Dendritic cell treated with granulocyte-macrophage colony-stimulating factor and Interleukin-4, amounts not matched to agents 40 ng/mL and 50 ng/mL, for 4 days (primary cell): ENCODE measurements at regions not wholly inside any gene's neighbourhood (a gene's known extent, or its start where the extent isn't known, plus 50 kb on each side); places are given as distances from the start of the nearest gene placed in this dataset.

ENCODE experiments used
- H3K27ac Mint-ChIP-seq: one replicate; pipeline ENCODE4 v1.8.0; 2022; ENCODE audit warnings: mild to moderate bottlenecking, mixed read lengths
- H3K27me3 Mint-ChIP-seq: one replicate; pipeline ENCODE4 v1.8.0; 2022; ENCODE audit warnings: mild to moderate bottlenecking, mixed read lengths
- H3K36me3 Mint-ChIP-seq: one replicate; pipeline ENCODE4 v1.8.0; 2022; ENCODE audit warnings: low read depth, mixed read lengths
- H3K4me1 Mint-ChIP-seq: one replicate; pipeline ENCODE4 v1.8.0; 2022; ENCODE audit warnings: low read depth, mixed read lengths
- H3K4me3 Mint-ChIP-seq: one replicate; pipeline ENCODE4 v1.8.0; 2022; ENCODE audit warnings: mild to moderate bottlenecking, moderate library complexity, mixed read lengths
- H3K9me3 Mint-ChIP-seq: one replicate; pipeline ENCODE4 v1.8.0; 2022; ENCODE audit warnings: mixed read lengths
- intact Hi-C: fragments of 100-400 bp; cut with micrococcal nuclease; formaldehyde crosslinking; loops from one replicate; pipeline ENCODE4 v1.15.0; 2022

- peaks cover 14% of the 10 kb centered on the region for H3K4me1 Mint-ChIP-seq
- H3K27ac Mint-ChIP-seq = no peak overlapping the region
- peaks cover 10% of the 10 kb centered on the region for H3K27me3 Mint-ChIP-seq
- no peaks in the 10 kb centered on the region for H3K9me3 Mint-ChIP-seq
- H3K36me3 Mint-ChIP-seq = no peaks in the 10 kb centered on the region
- intact Hi-C loops = no loop called here
- H3K4me3 Mint-ChIP-seq = no peak overlapping the region
Measured at GRCh38 chr10:110434489-110435096, 63.1 kb upstream of the DUSP5 start.

DNA sequence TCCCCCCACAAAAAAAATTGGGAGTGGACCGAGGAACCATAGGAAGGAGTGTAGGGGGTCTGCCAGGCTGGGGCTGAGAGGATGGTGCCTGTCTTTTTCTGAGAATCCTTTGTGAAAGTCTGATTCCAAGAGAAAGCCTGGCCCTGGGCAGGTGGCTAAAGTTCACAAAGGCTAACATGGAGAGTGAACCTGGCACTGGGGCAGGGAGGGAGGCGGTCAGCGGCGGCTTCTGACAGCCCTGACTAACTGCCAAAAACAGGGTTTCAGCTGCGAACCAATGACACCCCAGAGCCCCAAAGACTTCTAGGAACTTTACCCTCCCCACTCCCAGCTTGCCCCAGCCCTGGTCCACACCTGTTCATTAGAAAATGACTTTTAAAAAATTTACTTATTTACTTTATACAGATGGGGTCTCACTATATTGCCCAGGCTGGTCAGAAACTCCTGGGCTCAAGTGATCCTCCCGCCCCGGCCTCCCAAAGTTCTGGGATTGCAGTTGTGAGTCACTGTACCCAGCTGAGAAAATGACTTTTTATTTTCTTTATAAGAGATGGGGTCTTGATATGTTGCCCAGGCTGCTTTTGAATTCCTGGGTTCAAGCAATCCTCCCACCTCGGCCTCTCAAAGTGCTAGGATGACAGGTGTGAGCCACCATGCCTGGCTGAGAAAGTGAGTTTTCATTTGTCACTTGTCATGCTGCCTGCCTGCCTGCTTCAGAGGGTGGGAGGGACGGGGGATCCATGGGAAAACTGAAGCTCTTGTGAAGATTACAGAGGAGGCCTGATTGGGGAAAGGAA, 61.0 kb upstream of the DUSP5 start:
- peaks cover 7% of the 10 kb centered on the region for H3K4me1 Mint-ChIP-seq
- no peak overlapping the region for H3K4me3 Mint-ChIP-seq
- intact Hi-C loops = no loop called here
- no peaks in the 10 kb centered on the region for H3K9me3 Mint-ChIP-seq
- peaks cover 4% of the 10 kb centered on the region for H3K27me3 Mint-ChIP-seq
- no peak overlapping the region for H3K27ac Mint-ChIP-seq
- no peaks in the 10 kb centered on the region for H3K36me3 Mint-ChIP-seq

GRCh38 chr10:110437351-110437605, 60.4 kb upstream of the DUSP5 start:
- intact Hi-C loops = no loop called here
- H3K36me3 Mint-ChIP-seq = no peaks in the 10 kb centered on the region
- H3K9me3 Mint-ChIP-seq = no peaks in the 10 kb centered on the region
- H3K4me3 Mint-ChIP-seq = no peak overlapping the region
- peaks cover 3% of the 10 kb centered on the region for H3K27me3 Mint-ChIP-seq
- peaks cover 5% of the 10 kb centered on the region for H3K4me1 Mint-ChIP-seq
- H3K27ac Mint-ChIP-seq = no peak overlapping the region

- Mint-ChIP-seq H3K27ac (no peak overlapping the region), H3K4me3 (no peak overlapping the region)
Measured at GRCh38 chr10:110437761-110438341, 59.9 kb upstream of the DUSP5 start.

DNA sequence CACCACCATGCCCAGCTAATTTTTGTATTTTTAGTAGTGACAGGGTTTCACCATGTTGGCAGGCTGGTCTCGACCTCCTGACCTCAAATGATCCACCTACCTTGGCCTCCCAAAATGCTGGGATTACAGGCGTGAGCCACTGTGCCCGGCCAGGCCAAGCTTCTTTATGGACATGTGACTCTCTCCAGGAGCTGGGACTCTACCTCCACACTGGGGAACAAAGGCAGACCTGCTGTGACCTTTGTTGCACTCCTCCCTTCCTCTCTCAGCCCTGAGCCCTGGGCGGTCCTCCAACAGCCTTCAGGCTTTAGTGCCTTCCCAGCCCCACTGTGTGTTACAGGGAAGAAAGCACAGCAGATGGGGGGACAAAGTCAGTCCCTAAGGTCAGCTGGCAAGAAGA, 55.0 kb upstream of the DUSP5 start:
- intact Hi-C loops = no loop called here
- H3K27me3 Mint-ChIP-seq = peaks cover 11% of the 10 kb centered on the region
- H3K36me3 Mint-ChIP-seq = no peaks in the 10 kb centered on the region
- no peak overlapping the region for H3K27ac Mint-ChIP-seq
- no peaks in the 10 kb centered on the region for H3K9me3 Mint-ChIP-seq
- no peak overlapping the region for H3K4me3 Mint-ChIP-seq
- H3K4me1 Mint-ChIP-seq = peaks cover 17% of the 10 kb centered on the region

More at GRCh38 chr10:110437761-110438341, 59.9 kb upstream of the DUSP5 start:
- Mint-ChIP-seq H3K4me1 (peaks cover 5% of the 10 kb centered on the region), H3K27me3 (peaks cover 3% of the 10 kb centered on the region), H3K36me3 (no peaks in the 10 kb centered on the region), H3K9me3 (no peaks in the 10 kb centered on the region)
- intact Hi-C loops = no loop called here

DNA sequence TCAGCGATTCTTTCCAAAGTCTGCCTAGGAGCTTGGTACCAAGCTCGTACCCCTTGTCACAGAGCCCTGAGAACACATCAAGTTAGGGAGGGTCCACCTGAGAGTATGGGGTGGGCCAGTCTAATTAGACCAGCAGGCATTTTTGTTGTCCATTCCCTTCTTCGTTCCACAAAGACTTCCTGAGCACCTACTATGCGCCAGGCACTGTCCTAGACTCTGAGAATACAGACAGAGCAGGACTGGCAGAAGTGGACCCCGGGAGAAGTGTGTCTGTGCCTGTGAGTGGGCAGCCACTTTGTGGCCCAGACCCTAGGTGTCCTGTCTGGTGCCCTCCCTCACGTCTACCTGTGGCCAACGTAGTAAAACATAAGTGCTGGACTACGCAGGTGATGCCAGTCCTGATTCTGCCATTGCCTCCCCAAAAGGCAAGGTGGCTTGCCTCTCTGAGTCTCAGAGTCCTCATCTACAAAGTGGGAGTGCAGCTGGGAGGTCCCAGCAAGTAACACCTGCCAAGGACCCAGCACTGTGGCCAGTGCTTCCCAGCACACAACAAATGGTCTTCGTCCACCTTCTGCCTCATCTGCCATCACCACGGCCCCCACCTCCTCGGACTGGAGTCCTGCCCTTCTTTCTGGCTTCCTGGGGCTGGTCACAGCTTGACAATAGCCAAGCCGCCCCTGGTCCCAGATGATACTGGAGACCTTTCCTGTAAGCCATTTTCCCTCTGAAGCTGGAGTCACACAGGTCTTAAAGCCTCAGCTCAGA, 54.3 kb upstream of the DUSP5 start:
- Mint-ChIP-seq H3K9me3 (no peaks in the 10 kb centered on the region), H3K4me1 (peaks cover 17% of the 10 kb centered on the region), H3K36me3 (no peaks in the 10 kb centered on the region), H3K27me3 (peaks cover 11% of the 10 kb centered on the region), H3K27ac (no peak overlapping the region), H3K4me3 (no peak overlapping the region)
- intact Hi-C loops = no loop called here

DNA sequence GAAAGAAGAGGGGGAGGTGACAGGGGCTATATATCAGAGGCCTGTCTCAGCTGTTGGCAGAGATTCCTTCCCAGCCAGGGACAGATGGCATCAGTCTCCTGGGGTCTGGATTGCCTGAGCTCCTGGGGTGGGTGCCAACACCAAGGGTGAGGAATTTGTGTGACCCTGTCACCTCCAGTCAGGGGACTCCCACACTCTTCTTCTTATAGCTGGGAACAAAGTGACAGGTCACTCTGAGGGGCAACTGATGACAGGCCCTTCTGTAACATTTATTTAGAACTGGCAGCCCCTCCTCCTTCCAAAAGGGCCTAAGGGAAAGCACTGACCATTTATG, 53.7 kb upstream of the DUSP5 start:
- Mint-ChIP-seq H3K4me1 (peaks cover 17% of the 10 kb centered on the region), H3K27ac (no peak overlapping the region), H3K27me3 (peaks cover 13% of the 10 kb centered on the region), H3K9me3 (no peaks in the 10 kb centered on the region), H3K36me3 (no peaks in the 10 kb centered on the region), H3K4me3 (no peak overlapping the region)
- intact Hi-C loops = no loop called here

DNA sequence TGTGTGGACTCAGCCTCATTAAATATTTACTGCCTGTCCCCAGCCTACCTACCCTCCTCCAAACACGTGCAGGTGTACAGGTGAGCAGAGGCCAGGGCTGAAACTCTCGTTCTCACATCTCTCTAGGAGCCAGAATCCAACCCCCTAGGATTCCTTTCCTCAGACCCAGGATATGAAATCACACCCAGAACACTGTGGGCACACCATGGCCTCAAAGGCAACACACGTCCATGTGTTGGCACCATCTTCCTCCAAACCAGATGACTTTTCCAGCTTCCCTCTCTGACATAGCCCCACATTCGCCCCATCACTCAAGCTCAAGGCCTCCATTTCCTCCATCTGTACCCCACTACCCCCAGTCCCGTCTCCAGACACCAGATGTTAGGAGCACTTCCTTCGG, 51.8 kb upstream of the DUSP5 start:
- Mint-ChIP-seq H3K27ac (no peak overlapping the region), H3K9me3 (no peaks in the 10 kb centered on the region), H3K36me3 (no peaks in the 10 kb centered on the region), H3K4me3 (no peak overlapping the region), H3K27me3 (peaks cover 14% of the 10 kb centered on the region), H3K4me1 (peaks cover 26% of the 10 kb centered on the region)
- intact Hi-C loops = no loop called here

GRCh38 chr10:110446277-110446676, 51.4 kb upstream of the DUSP5 start:
- no peak overlapping the region for H3K4me3 Mint-ChIP-seq
- H3K9me3 Mint-ChIP-seq = no peaks in the 10 kb centered on the region
- intact Hi-C loops = no loop called here
- peaks cover 15% of the 10 kb centered on the region for H3K27me3 Mint-ChIP-seq
- H3K4me1 Mint-ChIP-seq = peaks cover 29% of the 10 kb centered on the region
- H3K36me3 Mint-ChIP-seq = no peaks in the 10 kb centered on the region
- no peak overlapping the region for H3K27ac Mint-ChIP-seq

- Mint-ChIP-seq H3K9me3 (no peaks in the 10 kb centered on the region), H3K27me3 (peaks cover 15% of the 10 kb centered on the region), H3K4me3 (no peak overlapping the region), H3K4me1 (peaks cover 24% of the 10 kb centered on the region), H3K36me3 (no peaks in the 10 kb centered on the region), H3K27ac (no peak overlapping the region)
- intact Hi-C loops = no loop called here
Measured at GRCh38 chr10:110446954-110447608, 50.6 kb upstream of the DUSP5 start.

DNA sequence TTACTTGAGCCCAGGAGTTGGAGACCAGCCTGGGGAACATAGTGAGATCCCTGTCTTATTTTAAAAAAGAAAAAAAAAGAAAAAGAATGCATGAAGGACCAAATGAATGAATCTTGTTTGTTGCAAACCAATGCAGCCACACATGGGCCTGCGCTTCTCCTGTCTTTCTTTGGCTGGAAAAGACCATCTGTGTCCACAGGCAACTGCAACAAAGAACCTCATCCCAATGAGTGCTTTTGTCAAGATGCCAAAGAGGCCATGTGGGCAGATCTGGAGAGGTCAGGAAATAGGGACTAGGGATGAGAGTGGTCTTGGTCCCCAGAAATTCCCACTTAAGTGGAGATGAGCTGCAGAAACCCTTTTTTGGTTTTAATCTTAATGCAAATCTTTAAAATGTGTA, 49.8 kb upstream of the DUSP5 start:
- H3K27ac Mint-ChIP-seq = no peak overlapping the region
- intact Hi-C loops = no loop called here

More for the DNA sequence above, 49.8 kb upstream of the DUSP5 start:
- peaks cover 15% of the 10 kb centered on the region for H3K27me3 Mint-ChIP-seq
- H3K9me3 Mint-ChIP-seq = no peaks in the 10 kb centered on the region
- H3K36me3 Mint-ChIP-seq = no peaks in the 10 kb centered on the region
- peaks cover 24% of the 10 kb centered on the region for H3K4me1 Mint-ChIP-seq
- H3K4me3 Mint-ChIP-seq = no peak overlapping the region
